ENCODE measurements at regions not wholly inside any gene's neighbourhood (a gene's known extent, or its start where the extent isn't known, plus 50 kb on each side); places are given as distances from the start of the nearest gene placed in this dataset.

DNA sequence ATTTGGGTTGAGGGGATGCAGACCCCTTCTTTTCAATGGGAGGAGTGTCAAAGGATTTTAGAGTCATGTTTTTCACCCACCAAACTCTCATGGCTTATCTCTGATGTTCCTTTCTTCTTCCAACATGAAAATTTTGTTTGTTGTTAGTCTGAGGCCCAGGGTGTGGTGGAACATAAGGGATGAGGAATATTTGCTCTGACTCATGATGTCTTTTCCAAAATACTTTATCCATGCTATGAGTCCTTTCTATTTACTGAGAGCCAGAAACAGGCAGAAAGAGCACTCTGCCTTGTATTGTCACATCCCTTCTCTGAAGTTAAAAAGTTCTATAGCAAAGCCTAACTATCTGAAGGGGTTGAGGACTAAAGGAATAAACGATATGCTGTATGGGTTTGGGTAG is 61.6 kb upstream of the GYPA start:
- DNase-seq = no peak

DNA sequence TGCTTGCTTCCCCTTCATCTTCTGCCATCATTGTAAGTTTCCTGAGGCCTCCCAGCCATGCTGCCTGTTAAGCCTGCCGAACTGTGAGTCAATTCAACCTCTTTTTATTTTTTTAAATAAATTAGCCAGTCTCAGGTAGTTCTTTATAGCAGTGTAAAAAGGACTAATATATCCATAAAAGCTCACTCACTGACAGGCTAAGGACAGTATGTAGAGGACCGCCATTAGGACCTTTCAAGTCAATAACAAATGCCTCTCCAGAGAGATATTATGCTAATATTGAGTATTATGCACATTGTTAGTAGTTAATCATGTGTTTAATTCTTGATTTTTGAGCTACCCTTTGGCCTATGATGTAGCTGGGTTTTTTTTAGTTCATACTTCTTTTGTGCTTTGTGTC is 62.6 kb upstream of the GYPA start:
- no peak for DNase-seq

DNA sequence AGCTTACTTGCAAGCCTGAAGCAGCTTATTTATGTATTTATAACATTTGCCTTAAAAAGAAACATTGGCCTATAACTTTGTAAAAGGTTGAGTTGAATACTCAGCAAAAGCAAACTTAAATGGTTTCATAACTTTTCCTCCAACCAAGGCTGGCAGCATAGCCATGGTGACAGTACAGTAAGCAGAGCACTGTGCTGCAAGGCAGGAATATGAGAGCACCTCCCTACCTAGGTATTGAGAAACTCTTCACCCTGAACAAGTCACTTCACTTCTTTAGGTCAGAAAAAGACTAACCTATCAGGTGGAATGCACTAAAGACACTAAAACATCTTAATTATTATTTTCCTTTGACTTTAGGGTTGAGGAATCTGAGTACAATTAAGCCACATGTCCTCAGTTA is 63.9 kb upstream of the GYPA start:
- DNase-seq = no peak

DNA sequence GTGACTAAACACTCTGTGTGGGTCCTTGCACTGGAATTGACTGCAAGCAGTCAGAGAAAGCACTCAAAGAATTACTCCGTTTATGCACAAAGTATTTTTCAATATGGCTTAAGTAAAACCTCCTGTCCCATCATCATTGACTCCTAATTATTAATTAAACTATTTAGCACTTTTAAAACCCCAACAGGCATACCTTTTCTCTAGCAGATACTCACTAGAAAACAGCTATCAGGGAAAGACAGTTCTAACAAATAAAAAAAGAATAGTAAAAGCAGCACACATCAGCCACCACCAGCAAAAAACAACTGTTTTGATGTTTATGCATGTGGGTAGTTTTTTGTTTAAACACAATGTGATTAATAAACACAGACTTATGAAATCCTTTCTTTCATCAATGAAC is 66.2 kb upstream of the GYPA start:
- DNase-seq = no peak

DNA sequence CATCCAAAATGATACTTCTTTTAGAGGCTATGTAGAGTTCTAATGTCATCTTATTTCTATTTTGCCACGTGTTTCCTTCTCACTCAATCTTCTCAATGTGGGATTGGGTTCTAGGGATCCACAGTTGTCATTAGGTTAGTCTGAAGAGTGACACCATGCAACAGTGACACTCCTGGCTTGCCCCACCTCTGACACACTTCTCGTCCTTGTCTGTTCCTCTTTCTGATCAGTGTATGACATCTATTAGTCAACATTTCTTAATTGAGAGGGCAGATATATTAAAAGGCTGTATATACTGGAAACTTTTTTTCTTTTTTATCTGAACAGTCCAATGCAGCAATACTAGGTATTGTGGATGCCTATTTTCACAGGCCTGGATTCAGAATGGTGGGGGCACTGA is 67.6 kb upstream of the GYPA start:
- no peak for DNase-seq

DNA sequence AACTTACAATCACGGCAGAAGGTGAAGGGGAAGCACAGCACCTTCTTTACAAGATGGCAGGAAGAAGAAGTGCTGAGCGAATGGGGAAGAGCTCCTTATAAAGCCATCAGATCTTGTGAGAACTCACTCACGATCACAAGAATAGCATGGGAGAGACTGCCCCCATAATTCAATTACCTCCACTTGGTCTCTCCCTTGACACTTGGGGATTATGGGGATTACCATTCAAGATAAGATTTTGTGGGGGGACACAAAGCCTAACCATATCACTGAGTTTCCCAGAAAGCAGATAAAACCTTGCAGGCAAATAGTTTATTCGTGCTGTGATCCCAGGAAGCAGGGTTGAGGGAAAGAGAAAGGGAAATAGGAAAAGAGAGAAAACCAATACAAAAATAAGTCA is 69.0 kb upstream of the GYPA start:
- no peak for DNase-seq

DNA sequence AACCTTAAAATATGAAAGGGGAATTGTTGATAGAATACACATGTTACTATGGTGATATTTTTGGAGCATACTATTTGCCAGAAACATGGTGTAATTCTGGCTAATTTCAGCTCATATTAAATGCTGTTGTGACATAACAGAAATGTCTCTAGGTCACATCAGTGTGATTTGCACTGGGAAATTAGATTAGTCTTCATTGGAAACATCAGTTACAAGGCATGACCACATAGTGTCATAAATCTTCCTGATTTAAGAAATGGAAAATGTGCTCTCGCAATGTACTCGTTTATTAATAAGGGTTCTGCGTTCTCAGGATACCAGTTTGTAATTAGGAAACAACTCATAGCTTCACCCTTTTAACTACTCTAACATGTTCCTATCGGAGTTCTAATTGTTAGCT is 72.9 kb upstream of the GYPA start:
- DNase-seq = no peak

DNA sequence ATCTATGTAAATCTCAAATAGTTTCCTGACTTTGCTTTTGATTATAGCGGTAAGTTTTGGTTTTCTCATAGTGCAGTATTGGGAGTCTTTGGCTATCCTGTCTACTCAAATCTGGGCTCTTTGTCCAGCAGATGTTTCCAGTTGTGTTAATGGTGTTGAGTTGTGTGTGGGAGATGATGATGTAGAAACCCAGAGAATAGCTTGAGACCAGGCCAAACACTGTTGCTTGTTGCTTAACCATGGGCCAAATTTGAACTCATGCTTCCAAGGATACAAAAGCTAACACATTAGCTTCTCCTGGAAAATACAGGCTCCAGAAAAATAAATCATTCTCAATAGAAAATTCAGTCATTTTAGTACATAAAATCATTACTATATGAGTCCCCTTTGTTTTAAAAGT is 82.6 kb upstream of the GYPA start:
- DNase-seq = no peak

DNA sequence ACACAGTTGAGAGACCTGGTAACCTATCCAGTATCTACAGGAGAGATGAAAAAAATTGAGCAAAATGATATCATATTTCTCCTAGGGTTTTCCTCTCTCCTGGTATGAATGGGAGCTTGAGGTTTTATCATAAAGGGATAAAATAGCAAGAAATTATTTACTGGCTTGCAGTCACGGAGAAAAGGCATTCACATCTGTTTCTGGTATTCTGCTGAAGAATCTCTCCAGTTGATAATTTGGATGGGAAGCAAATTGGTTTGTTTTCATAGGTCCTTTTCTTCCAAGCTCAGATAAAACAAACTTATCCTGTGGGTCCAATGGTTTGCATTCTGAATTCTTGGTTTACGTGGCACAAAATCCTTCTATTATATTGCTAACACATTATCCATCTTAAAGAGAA is 83.1 kb upstream of the GYPA start:
- no peak for DNase-seq

DNA sequence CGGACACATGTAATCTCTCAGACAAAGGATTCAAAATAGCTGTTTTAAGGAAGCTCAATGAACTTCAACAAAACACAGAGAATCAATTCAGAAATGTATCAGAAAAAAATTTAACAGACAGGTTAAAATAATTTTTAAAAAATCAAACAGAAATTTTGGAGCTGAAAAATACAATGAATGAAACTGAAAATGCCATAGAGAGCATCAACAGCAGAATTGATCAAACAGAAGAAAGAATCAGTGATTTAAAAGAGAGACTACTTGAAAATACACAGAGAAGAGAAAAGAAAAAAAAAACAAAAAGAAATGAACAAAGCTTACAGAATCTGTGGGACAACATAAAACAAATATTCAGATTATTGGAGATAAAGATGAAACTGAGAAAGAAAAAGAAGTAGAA is 118.8 kb upstream of the GYPA start:
- no peak for DNase-seq

DNA sequence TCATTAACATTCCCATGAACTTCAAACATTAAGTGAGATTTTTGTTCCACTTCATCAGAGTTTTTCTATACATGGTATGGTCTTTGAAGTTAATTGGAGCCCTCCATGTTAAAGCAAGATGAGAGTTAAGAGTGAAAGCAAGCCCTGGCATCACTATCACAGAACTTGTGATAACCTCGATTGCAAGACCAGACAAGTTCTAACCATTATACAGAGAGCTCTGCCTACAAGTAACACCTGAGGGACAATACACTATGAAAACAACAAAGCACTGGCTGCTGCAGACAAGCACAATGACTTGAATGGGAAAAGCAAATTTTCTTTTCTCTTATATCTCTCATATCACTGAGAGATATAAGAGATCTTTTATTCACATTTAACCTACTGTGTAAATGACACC is 126.6 kb upstream of the GYPA start:
- no peak for DNase-seq

DNA sequence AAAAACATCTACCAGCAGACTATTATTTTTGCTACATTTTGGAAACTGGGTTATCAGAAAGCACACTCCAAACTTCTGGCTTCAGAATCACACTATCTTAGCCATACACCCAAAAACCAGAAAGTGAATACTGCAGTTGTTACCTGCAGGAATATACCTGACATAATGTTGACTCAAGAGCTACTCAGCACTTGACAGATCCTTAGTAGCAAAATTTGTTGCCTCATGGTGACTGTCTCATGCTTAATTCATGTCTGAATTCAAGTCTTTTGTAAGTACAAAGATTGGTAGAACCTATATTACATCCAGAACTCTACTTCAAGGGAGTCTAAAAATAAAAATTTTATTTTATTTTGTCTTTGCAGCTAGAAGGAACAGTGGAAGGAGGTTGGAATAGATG is 140.2 kb upstream of the GYPA start:
- DNase-seq = no peak

DNA sequence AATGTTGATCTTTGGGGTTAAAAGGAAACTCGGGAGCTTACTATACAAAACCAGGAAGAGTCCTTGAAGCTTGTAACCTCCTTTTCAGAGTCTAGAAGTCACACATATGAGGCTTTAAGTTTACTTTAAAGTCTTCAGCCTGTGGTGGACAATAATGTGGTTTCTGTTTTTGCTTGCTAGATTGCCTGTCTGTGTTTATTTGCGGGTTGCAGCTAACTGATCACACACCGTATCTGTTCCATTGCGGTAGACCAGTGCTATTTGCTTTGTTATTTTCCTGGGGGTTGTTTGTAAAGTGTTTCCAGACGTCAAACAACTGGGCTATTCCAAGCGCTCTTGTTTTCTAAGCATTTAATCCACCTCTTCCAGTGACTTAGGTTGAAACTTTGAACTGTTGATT is 143.0 kb upstream of the GYPA start:
- DNase-seq = no peak

DNA sequence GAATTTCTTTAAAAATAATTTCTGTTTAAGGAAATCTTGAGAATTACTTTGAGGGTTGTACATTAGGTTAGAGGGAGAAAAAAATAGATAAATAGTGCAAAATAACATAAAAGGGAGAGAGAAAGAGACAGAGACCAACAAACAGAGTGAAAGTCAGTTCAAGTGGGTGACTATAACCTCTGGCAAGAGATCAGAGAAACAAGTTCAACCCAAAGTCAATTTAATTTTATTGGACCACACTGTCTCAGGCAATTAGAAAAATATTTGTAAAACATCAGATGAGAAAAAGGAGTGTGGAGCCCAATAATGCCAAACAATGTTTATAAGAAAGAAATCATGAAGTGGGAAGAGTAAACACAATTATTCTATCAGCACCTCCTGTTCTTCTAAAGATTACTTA is 143.5 kb upstream of the GYPA start:
- no peak for DNase-seq

DNA sequence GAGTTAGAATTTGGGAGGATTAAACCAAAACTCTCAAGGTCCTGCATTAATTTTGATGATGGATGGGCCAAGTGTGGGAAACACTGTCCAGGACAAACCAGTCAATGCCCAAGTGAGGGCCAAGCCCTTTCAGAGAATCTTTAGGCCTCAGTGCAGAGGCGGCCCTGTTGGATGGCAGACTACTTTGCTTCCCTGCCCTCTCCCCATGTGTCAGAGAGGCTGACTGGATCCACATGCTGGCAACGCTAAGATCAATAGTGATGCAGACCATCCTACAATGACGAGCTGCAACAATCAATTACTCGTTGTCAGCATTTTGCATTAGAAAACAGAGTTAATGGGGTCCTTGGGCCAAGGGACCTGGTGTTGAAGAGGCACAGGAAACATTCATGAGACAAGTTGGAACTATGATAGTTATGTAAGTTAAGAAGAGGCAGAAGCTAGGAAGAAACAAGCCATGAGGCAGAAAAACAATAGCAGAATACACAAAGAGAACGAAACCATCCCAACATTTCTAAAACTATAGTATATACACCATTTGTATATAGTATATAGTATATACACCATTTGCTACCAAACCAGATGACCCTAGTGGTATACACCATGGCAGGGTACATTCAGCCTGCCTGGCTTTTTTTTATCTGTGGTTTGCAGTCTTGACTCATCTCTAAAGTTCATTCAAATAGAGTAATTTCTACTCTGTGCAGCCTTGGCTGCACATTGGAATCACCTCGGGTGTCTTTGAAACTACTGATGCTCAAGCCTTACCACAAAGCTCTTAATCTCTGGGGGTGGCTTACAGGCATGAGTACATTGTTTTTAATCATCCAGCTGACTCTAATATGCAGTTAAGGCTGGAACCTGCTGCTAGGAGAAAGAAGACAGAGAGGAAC is 147.7 kb upstream of the GYPA start:
- no peak for DNase-seq

DNA sequence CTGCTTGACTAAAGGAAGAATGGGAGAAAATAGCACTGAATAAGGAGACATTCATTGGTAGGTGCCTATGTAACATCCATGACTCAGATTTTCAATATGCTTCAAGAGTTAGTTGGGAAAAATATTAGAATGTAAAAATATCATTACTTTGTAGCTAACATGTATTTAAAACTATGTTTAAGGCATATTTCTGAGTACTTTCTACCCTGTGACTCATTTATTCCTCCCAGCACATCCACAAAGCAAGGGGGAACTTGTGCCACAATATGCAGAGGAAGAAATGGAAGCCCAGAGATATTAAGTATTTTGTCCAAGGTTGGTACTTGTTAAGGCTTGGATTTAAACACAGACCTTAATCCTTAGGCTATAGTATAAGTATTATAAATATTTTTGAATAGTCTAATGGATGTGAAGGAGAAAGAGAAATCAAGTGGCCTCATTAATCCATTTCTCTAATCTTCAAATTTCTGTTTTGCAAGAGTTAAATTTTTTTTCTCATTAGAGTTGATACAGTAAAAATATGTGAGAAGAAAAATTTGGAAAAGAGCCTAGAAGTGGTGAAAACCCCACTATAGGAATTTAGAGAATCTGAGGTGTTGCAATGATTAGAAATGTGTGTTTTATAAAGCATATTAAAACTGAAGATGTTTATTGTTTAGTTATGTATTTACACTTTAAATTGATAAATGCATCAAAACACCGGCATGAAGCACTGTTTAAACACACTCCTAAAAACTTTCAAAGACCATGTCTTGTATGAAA is 149.3 kb upstream of the GYPA start:
- DNase-seq = no peak

DNA sequence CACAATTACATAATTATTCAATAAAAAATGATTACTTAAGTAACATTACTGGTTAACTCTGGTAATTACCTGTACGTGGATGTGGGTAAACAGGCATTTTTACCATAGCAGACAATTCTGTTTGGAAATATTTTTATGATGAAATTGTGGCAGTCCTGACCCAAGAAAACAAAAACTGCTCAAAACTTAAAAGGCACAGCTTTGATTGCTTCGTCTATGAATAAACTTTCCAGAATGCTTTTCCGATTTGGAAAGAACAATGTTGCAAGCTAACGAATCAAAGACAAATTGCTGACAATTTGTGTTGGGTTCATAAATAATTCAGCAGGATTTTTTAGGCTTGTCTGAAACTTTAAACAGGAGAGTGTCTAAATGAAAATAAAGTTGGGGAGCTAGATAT is 150.6 kb upstream of the GYPA start:
- no peak for DNase-seq

DNA sequence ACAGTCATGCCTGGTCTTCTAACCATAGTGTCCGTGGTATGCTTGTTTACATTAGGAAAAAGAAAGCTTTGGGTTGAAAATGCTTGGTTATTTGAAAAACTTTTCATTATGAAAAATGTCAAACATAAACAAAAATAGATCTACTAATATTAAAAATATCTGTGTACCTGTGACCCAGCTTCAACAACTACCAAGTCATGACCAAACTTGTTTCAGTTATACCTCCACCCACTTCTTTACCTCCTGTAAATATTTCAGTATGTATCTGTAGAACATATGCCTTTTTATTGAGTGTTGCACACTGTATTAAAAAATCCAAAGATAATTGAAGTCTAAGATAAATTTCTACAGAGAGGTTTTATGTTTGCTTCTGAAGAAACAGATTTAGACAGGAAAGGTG is 153.7 kb upstream of the GYPA start:
- DNase-seq = no peak

DNA sequence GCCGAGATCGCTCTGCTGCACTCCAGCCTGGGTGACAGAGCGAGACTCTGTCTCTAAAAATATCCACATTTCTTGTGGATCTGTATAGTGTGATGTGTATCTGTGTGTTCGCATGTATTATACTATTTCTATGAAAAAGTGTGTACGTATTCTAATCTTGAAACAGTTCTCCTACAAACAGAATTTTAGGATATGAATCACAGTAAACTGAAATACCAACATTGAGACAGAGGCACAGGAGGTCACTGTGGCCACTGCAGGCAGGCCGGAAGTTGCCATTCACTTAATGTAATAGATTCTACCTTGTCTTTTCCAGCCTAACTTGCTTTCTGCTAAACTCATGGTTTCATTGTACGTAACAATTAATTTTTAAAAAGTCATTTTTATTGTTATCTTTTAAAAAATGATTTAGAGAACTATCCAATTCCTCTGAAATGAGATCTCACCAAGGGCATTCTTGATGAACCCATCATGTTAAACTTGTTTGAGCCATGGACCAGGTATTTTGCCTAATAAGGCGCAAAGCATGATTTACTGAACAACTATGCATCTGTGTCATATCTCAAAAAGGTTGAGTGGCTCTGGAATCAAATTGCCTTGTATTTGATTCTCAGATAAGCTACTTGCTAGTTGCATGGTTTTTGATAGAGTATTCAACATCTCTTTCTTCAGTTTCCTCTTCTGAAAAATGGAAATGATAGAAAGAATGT is 154.9 kb upstream of the GYPA start:
- no peak for DNase-seq

DNA sequence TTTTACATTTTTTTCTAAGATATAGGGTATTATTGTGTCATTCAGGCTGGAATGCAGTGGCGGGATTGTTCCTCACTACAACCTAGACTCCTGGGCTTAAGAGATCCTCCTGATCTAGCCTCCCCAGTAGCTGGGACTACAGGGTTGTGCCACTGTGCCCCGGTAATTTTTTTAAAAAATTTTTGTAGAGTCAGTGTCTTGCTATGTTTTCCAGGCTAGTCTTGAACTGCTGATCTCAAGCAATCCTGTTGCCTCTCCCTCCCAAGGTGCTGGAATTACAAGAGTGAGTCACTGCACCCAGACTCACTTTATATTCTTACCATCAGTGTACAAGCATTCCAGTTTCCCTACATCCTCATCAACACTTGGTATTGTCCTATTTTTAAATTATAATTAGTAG is 156.4 kb upstream of the GYPA start:
- DNase-seq = no peak

DNA sequence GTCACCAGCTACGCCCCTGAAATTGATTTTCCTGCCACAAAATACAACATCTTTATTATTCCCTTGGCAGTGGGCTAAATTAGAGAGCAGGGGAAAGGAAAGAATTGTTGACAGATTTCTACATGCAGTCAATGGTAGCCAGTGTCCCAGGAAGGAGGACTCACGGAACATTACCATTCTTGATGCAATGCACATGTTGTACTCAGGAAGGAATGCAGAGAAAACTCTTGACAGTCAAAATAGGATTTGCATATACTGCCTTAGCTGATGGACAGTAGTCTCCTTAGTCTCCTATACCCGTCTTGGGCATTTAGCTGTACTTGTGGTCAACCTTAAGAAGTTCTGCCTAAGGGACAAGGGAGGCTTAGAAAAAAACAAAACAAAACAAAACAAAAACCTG is 158.0 kb upstream of the GYPA start:
- no peak for DNase-seq

DNA sequence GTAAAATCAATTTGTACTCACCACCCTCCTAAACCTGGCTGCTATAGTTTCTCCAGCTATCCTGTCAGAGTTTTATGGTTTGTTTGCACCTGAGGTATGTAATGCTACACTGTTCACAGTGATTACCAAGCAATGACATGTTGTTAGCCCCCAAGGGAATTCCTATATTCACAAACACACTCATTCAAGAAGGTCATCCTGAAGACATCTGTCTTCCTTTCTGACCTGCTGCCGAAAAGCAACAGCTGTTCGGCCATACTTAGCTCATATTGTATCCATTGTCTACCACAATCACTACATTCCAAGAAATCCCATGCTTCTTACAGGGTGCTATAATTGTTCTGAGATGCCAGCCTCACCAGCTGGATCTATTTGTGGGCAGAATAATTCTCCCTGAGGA is 160.1 kb upstream of the GYPA start:
- no peak for DNase-seq

DNA sequence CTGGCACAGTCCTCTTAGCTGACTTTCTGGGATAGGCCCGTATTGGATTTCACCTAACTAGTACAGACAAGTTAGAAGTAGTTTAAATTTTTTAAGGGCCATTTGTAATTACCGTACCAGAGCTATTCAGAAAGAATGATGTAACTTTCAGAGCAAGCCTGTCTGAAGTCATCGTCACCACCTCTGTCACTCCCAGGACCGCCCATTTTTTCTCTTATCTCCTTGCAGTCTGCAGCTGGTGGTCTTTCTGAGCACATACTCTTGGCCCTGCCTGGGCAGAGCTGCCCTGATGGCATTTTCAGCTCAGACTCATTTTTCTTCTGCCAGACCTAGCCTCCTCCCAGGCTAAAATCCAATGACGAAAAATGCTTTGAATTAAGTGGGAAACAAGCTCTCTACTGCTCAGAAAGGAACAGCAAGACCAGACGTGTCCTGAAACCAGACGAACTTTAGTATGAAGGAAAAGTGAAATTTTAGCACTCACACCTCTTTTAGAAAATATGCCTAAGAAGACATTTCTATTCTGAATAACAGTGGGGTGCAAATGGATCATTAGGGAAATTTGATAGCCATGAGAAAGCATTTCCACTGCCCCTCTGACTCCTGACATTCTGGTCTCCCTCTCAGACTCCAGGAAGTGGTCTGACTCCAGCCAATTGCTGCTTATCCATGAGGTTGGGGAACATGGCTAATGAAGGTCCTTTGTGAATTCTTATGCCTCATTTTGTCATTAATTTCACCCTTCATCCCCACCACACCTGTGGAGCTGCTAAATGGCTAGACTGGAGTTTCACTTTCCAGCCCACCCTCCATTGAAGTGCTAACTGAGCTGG is 162.4 kb upstream of the GYPA start:
- no peak for DNase-seq

Measured in SHP77 (cell line).